SH-SY5Y (cell line): ENCODE measurements at regions not wholly inside any gene's neighbourhood (a gene's known extent, or its start where the extent isn't known, plus 50 kb on each side); places are given as distances from the start of the nearest gene placed in this dataset.

Experiments
- GATA2 ChIP-seq: IDR thresholded peaks from 2 replicates; pipeline ENCODE4 v1.6.1; 2011; ENCODE audit warnings: mild to moderate bottlenecking, low read depth, low read length
- GATA3 ChIP-seq: IDR thresholded peaks from 2 replicates; pipeline ENCODE4 v1.6.1; 2011; ENCODE audit warnings: low read depth, mild to moderate bottlenecking, low read length, moderate library complexity

DNA sequence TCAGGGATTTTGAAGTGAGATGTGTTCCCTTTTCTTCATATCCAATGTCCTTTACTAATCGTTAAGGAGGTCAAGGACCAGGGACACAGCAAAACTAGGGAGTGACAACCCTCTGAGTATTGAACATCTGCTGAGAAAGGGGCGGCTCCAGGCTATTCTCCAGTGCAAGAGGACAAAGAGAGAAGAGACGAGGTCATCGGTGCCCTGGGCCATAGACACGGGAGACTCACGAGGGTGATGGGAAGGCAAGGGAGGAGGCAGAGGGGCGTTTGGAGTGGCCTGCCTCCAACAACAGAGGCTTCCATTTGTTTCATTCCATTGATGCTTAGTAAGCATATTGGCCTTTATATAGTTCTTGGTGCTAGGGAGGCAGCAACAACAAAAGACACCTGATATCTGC lies 268.4 kb downstream of the CXCL12 start:
- TF ChIP-seq GATA3, result no peak
- TF ChIP-seq GATA2, result no peak

- TF ChIP-seq GATA2, result no peak
Observed at GRCh38 chr10:44115516-44115915, 269.4 kb downstream of the CXCL12 start.

DNA sequence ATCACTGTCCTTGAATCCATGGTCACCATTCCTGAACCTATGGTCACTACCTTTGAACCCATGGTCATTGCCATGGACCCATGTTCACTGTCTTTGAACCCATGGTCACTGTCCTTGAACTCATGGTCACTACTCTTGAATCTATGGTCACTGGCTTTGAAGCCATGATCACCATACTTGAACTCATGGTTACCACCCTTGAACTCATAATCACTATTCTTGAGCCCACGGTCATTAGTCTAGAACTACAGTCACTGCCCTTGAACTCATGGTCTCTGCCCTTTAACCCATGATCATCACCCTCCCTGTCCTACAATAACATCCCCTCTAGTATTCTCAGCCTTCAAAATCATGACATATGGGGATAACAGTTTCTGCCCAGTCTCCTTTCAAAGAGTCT lies 270.5 kb downstream of the CXCL12 start:
- TF ChIP-seq GATA2 (no peak), GATA3 (no peak)

DNA sequence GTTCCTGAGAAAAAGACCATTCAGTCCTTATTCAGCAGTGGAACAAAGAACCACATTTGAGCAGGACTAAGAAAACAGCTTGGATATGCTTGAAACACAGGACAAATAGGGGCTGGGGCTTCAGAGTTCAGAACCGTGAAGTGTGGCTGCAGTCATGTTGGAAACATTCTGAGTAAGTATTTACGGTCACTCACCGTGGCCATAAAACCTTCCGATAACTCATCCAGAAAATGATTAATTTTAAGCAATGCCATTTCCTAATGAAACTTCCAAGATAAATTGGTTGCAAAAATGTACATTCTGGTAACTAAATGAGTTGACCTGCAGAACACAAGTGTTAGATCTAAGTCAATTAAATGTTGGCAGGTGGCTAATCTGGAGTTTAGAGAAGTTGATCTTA lies 279.2 kb downstream of the CXCL12 start:
- TF ChIP-seq GATA2, result no peak
- TF ChIP-seq GATA3, result no peak

GRCh38 chr10:44102726-44103255 lies 282.1 kb downstream of the CXCL12 start:
- TF ChIP-seq GATA2, result no peak
- TF ChIP-seq GATA3, result no peak

GRCh38 chr10:44101082-44101481 lies 283.8 kb downstream of the CXCL12 start:
- TF ChIP-seq GATA3, result no peak
- TF ChIP-seq GATA2, result no peak

- TF ChIP-seq GATA2 (no peak), GATA3 (no peak)
Observed at GRCh38 chr10:44099511-44099910, 285.4 kb downstream of the CXCL12 start.

- TF ChIP-seq GATA2 (no peak), GATA3 (no peak)
Observed at GRCh38 chr10:44089671-44090070, 295.2 kb downstream of the CXCL12 start.

DNA sequence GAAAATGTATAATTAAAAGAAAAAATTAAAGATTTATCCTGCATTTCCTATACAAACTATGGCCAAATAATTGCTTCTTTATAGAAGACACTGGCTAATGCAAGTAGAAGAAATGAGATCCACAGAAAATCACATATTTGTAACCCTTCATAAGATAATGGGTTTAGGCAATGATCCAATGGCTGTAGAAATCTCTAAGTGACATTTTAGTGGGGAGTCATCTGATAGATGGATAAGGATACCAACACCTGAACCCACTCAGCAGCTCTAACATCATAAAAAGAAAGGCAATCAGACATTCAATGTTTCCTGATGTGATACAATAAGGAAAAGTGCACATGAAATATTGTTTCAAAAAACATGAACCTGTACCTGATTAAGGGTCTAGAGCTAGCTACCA lies 297.5 kb downstream of the CXCL12 start:
- TF ChIP-seq GATA3 (no peak), GATA2 (no peak)

GRCh38 chr10:44083719-44084400 lies 301.0 kb downstream of the CXCL12 start:
- no peak for TF ChIP-seq GATA3

DNA sequence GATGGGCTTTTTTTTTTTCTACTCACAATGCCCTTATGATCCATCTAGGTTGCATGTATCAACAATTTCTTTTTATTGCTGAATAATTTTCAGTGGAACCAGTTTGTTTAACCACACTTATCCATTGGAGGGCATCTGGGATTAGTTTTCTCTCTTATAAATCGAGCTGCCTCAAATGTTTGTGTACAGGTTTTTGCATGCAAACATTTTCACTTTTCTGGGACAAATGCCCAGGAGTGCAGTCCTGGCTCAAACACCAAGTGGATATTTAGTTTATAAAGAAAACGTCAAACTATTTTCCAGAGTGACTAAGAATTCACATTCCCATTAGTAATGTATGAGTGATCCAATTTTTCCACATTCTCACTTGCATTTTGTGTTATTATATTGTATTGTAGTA lies 313.4 kb downstream of the CXCL12 start:
- TF ChIP-seq GATA2 (no peak), GATA3 (no peak)

DNA sequence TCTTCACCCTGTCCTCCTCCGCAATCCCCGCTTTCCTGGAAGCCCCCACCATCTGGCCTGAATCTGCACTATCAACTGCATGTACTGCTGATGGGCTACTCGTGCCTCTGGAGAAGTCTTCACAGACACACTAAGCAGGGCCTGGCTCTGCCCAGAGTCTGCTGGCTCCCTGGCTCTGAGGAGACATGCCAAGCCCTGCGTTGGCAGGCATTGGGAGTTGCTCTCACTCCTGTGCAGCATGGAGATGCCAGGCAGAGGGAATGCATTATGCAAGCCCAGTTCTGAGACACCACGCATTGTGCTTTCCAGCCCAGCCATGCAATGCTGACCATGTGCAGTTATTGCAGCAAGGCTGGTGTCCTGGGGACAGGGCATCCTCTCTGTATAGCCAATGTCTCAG lies 314.6 kb downstream of the CXCL12 start:
- no peak for TF ChIP-seq GATA2
- TF ChIP-seq GATA3, result no peak

- TF ChIP-seq GATA2 (no peak), GATA3 (no peak)
Observed at GRCh38 chr10:44069573-44069972, 315.3 kb downstream of the CXCL12 start.

GRCh38 chr10:44068716-44069482 lies 316.0 kb downstream of the CXCL12 start:
- no peak for TF ChIP-seq GATA3
- TF ChIP-seq GATA2, result no peak

- TF ChIP-seq GATA3 (no peak), GATA2 (no peak)
Observed at GRCh38 chr10:44067432-44067831, 317.5 kb downstream of the CXCL12 start.
